ENCODE measurements at regions not wholly inside any gene's neighbourhood (a gene's known extent, or its start where the extent isn't known, plus 50 kb on each side); places are given as distances from the start of the nearest gene placed in this dataset.

DNA sequence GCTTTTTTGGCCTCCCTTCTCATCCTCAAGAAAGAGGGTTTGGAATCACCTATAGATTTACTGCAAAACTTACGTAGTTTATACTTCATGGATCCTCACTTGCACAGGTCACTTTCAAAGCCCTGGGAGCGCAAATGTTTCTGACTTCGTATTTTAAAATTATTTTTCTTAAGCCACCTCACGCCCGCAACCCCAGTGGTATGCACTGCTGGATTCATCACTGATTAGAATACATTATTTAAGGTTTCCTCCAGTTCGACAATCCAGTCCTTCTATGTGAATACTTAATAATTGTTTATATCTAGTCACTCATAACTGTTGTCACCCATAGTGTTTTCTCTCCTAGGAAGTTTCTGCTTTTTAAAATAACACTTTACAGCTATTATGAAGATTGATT, 339.9 kb downstream of the CHL1 start:
- no peak for TF ChIP-seq CTCF (IDR thresholded peaks at IDR 0.05)
- no peaks in the 10 kb centered on the region for H3K27me3 Mint-ChIP-seq (ENCODE audit: insufficient read depth)
- H3K36me3 Mint-ChIP-seq (ENCODE audit: low read depth), result peaks cover 5% of the 10 kb centered on the region; the same call in 1 of the 2 replicates
- H3K27ac Mint-ChIP-seq, result no peak overlapping the region
- DNase-seq, result no peak
- peaks cover 50% of the 10 kb centered on the region for H3K9me3 Mint-ChIP-seq
- no peaks in the 10 kb centered on the region for H3K4me1 Mint-ChIP-seq (ENCODE audit: low read depth)
- H3K4me3 Mint-ChIP-seq, result no peak overlapping the region

DNA sequence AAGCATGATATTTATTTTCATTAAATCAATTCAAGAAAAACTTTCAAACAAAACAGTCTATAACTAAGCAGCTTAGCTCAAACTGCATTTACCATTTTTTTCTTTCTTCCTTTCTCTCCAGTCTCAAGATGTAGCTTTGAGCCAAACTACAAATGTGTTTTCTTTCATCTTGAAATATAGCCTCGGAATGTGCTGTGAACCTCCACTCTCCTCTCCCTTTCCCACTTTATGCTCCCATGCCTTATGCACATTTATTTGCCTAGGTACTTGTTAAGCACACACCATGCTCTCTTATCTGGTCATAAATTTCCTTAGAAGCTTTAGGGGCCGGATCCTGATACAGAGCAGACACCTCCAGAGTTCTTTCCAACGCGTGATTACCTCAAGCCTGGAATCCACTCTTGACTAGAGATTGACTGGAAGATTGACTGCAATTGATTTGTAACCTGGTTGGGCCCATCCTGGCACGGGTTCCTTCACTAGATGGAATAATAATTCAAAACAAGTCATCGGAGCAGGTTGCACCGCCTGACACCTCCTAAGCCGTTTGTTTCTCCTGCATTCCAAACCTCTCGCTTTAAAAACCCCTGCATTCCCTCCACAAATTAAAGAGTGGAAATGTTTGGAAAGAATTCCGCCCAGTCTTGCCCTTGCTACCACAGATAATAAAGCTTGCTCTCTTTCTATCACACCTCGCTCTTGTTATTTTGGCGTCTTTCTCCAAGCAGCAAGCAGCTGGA, 344.7 kb downstream of the CHL1 start:
- no peak for TF ChIP-seq CTCF (IDR thresholded peaks at IDR 0.05)
- Mint-ChIP-seq H3K27me3 (ENCODE audit: insufficient read depth) (no peaks in the 10 kb centered on the region; the same call in 1 of the 2 replicates), H3K4me1 (ENCODE audit: low read depth) (no peaks in the 10 kb centered on the region), H3K4me3 (no peak overlapping the region), H3K9me3 (peaks cover 67% of the 10 kb centered on the region), H3K36me3 (ENCODE audit: low read depth) (no peaks in the 10 kb centered on the region), H3K27ac (no peak overlapping the region)
- no peak for DNase-seq

DNA sequence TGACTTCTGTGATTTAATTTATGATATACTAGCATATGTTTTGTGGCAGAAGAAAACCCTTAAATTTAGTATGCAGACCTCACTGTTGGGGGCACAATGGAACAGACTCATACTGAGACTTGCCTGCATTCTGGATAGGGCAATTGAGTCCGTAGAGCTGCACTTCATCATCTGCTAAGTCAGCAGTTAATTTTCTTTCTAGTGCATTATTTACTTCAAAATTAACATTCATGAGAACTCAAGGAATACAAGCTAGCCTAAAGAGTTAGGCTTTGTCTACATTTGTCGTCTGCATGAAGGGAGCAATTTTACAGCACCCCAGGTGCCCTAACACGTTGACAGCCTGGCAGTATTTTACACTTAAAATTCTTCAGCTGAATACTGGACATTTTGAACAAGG, 345.5 kb downstream of the CHL1 start:
- Mint-ChIP-seq H3K4me1 (ENCODE audit: low read depth) (no peaks in the 10 kb centered on the region), H3K36me3 (ENCODE audit: low read depth) (no peaks in the 10 kb centered on the region), H3K4me3 (no peak overlapping the region), H3K27ac (no peak overlapping the region), H3K9me3 (peaks cover 63% of the 10 kb centered on the region), H3K27me3 (ENCODE audit: insufficient read depth) (no peaks in the 10 kb centered on the region; the same call in 1 of the 2 replicates)
- TF ChIP-seq CTCF (IDR thresholded peaks at IDR 0.05), result no peak
- DNase-seq, result no peak

DNA sequence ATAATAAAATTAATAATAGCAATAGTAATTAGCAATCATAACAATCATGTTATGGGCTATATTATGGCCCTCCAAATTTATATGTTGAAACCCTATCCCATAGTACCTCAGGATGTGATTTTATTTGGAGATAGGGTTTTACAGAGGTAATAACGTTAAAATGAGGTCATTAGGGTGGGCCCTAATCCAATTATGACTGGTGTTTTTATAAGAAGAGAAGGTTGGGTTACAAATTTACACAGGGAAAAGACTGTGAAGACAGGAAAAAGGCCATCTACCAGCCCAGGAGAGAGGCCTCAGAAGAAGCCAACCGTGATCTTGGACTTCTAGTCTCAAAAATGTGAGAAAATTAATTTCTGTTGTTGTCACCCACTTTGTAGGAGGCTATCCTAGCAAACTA, 353.1 kb downstream of the CHL1 start:
- H3K9me3 Mint-ChIP-seq, result peaks cover 35% of the 10 kb centered on the region
- no peak for TF ChIP-seq CTCF (IDR thresholded peaks at IDR 0.05)
- H3K27me3 Mint-ChIP-seq (ENCODE audit: insufficient read depth), result no peaks in the 10 kb centered on the region; the same call in 1 of the 2 replicates
- H3K4me1 Mint-ChIP-seq (ENCODE audit: low read depth), result no peaks in the 10 kb centered on the region
- H3K36me3 Mint-ChIP-seq (ENCODE audit: low read depth), result no peaks in the 10 kb centered on the region
- no peak overlapping the region for H3K4me3 Mint-ChIP-seq
- no peak for DNase-seq
- no peak overlapping the region for H3K27ac Mint-ChIP-seq

GRCh38 chr3:550471-550870, 353.9 kb downstream of the CHL1 start:
- Mint-ChIP-seq H3K27ac (no peak overlapping the region), H3K9me3 (peaks cover 33% of the 10 kb centered on the region), H3K27me3 (ENCODE audit: insufficient read depth) (no peaks in the 10 kb centered on the region; the same call in 1 of the 2 replicates), H3K4me1 (ENCODE audit: low read depth) (no peaks in the 10 kb centered on the region), H3K36me3 (ENCODE audit: low read depth) (no peaks in the 10 kb centered on the region), H3K4me3 (no peak overlapping the region)
- TF ChIP-seq CTCF (IDR thresholded peaks at IDR 0.05), result no peak
- DNase-seq, result no peak

All from HFFc6 (cell line).